Lower leg skin (tissue), 3 donors: ENCODE measurements at regions not wholly inside any gene's neighbourhood (a gene's known extent, or its start where the extent isn't known, plus 50 kb on each side); places are given as distances from the start of the nearest gene placed in this dataset.

Experiments used
- CTCF ChIP-seq, 3 donors: fragments of 450-650 bp; IDR thresholded peaks; one replicate each; pipeline ENCODE4 v1.5.1; 2016; ENCODE audit warnings: antibody characterized with exemption in 3 of 3, mild to moderate bottlenecking in 3 of 3, moderate library complexity in 2 of 3
- POLR2A ChIP-seq, 2 donors: fragments of 450-650 bp; IDR thresholded peaks; one replicate each; pipeline ENCODE4 v1.6.1; 2016 to 2017; ENCODE audit warnings: antibody characterized with exemption in 2 of 2, mild to moderate bottlenecking in 1 of 2, moderate library complexity in 1 of 2

- no peak for TF ChIP-seq POLR2A (IDR thresholded peaks at IDR 0.05)
- no peak for TF ChIP-seq CTCF (IDR thresholded peaks at IDR 0.05)
Observed at GRCh38 chr15:47929138-47929803, 191.5 kb upstream of the SLC24A5 start.
